Lower leg skin (tissue), 3 donors: ENCODE measurements at regions not wholly inside any gene's neighbourhood (a gene's known extent, or its start where the extent isn't known, plus 50 kb on each side); places are given as distances from the start of the nearest gene placed in this dataset.

Source experiments
- CTCF ChIP-seq, 3 donors: fragments of 450-650 bp; IDR thresholded peaks; one replicate each; pipeline ENCODE4 v1.5.1; 2016; ENCODE audit warnings: antibody characterized with exemption in 3 of 3, mild to moderate bottlenecking in 3 of 3, moderate library complexity in 2 of 3
- POLR2A ChIP-seq, 2 donors: fragments of 450-650 bp; IDR thresholded peaks; one replicate each; pipeline ENCODE4 v1.6.1; 2016 to 2017; ENCODE audit warnings: antibody characterized with exemption in 2 of 2, mild to moderate bottlenecking in 1 of 2, moderate library complexity in 1 of 2

GRCh38 chr3:197399486-197399885, 101.1 kb upstream of the DLG1 start:
- no peak for TF ChIP-seq CTCF (IDR thresholded peaks at IDR 0.05)
- TF ChIP-seq POLR2A (IDR thresholded peaks at IDR 0.05) = no peak
